Mammary epithelial cell (primary cell): ENCODE measurements at regions not wholly inside any gene's neighbourhood (a gene's known extent, or its start where the extent isn't known, plus 50 kb on each side); places are given as distances from the start of the nearest gene placed in this dataset.

Experiments used
- EZH2 ChIP-seq: IDR thresholded peaks from 2 replicates; pipeline ENCODE4 v1.6.1; 2012; ENCODE audit warnings: low read length, inconsistent platforms, borderline replicate concordance
- TF ChIP-seq, protein P1 (sequence below), 2 donors: IDR thresholded peaks in 1 of 2; conservative IDR thresholded peaks in 1 of 2; 2 replicates each; pipeline ENCODE4 v1.5.1; 2011 to 2012; ENCODE audit warnings: inconsistent platforms in 2 of 2, low read length in 2 of 2, mild to moderate bottlenecking in 2 of 2, control low read depth in 1 of 2, low read depth in 1 of 2; ENCODE audit not compliant: insufficient read depth in 1 of 2; ENCODE audit errors: extremely low read depth in 1 of 2

DNA sequence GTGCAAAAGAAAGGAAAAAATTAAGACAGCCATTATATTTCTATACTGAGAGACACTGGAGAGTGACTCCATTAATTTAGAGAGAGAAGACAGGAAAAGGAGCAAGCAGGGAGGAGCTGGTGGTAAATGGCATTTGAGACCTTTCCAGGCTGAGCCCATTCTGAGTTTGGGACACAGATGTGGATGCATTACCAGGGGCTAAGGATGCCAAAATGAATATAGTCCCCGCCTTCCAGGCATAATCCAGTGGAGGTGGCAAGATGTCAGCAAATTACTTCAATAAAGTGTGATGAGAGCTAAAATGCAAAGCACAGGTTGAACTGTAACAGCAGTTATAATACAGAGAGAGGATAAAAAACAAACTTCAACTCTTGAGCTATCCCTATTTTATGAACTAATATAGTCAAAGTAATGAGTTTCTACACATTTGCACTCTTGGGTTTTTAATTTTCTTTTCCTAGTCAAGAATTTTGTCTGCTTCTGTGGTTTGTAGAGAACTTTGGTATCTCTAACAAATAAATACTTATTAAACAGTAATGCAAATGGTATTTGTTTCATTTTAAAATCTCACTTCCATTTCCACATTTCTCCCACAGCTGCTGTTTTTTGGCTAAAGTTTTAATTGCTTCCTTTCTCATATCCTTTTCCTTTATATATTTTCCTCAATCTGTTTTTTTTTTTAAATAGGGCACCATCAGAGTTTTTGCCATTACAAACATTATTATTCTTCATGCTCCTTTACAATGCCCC is 228.2 kb upstream of the KCNK2 start:
- TF ChIP-seq EZH2: no peak
- TF ChIP-seq, protein P1, sequence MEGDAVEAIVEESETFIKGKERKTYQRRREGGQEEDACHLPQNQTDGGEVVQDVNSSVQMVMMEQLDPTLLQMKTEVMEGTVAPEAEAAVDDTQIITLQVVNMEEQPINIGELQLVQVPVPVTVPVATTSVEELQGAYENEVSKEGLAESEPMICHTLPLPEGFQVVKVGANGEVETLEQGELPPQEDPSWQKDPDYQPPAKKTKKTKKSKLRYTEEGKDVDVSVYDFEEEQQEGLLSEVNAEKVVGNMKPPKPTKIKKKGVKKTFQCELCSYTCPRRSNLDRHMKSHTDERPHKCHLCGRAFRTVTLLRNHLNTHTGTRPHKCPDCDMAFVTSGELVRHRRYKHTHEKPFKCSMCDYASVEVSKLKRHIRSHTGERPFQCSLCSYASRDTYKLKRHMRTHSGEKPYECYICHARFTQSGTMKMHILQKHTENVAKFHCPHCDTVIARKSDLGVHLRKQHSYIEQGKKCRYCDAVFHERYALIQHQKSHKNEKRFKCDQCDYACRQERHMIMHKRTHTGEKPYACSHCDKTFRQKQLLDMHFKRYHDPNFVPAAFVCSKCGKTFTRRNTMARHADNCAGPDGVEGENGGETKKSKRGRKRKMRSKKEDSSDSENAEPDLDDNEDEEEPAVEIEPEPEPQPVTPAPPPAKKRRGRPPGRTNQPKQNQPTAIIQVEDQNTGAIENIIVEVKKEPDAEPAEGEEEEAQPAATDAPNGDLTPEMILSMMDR (conservative IDR thresholded peaks at IDR 0.05 in 1 of 2, IDR thresholded peaks at IDR 0.05 in 1 of 2; ENCODE audit: extremely low read depth in 1 of 2, insufficient read depth in 1 of 2, low read depth in 1 of 2, low read length in 2 of 2): no peak
